ENCODE measurements at regions not wholly inside any gene's neighbourhood (a gene's known extent, or its start where the extent isn't known, plus 50 kb on each side); places are given as distances from the start of the nearest gene placed in this dataset.

DNA sequence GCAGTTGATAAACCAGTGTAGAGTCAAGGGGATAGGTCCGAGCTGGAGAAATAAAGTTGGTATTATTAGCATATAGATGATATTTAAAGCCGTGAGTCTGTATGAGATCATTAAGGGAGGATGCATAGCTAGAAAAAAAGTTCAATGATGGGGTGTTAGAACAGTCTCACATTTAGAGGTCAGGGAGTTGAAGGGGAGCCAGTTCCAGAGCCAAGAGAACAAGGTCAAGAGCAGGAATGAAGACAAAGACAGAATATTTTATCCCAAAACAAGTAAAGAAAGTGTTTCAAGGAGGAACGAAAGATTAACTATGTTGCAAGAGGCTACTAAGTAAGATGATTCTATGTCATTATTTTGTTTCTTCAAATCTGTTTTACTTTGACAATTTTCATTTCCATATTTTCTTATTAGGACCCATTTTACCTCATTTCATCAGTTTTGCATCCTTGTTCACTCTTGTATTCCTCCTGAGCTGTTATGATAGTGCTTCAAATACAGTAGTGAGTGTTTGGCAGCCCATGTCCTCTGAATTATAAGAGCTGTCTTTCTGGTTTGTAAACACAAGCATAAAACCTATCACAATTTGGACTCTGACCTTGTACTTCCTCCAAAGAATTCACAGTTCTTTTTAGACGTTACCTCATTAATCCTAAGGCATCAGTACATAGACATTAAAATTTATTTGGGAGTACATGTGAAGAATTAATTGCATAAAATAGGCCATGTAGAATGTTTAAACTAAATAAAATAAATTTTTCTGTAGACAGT lies 695.7 kb upstream of the NECTIN3 start:
- Histone ChIP-seq H3K27me3 (ENCODE audit: control insufficient read depth in 3 of 3, insufficient read depth in 3 of 3, low read length in 3 of 3) (no peaks in the 10 kb centered on the region), H3K27ac (ENCODE audit: low read depth in 1 of 3, low read length in 2 of 3) (no peak overlapping the region), H3K9me3 (ENCODE audit: control insufficient read depth in 2 of 2, insufficient read depth in 1 of 2, low read depth in 1 of 2, low read length in 1 of 2) (no peaks in the 10 kb centered on the region), H3K4me1 (ENCODE audit: control insufficient read depth in 3 of 3, insufficient read depth in 2 of 3, low read depth in 1 of 3, low read length in 2 of 3) (no peaks in the 10 kb centered on the region), H3K36me3 (ENCODE audit: control insufficient read depth in 3 of 3, insufficient read depth in 2 of 3, low read depth in 1 of 3, low read length in 3 of 3) (no peaks in the 10 kb centered on the region), H3K4me3 (ENCODE audit: low read depth in 1 of 3, low read length in 3 of 3) (no peak overlapping the region)
- DNase-seq, result peak; percentile 44 to 52
- 41 to 54% (median 53%) methylated on average over 4 of the region's 4 CpGs for WGBS, 3 donors
- FAIRE-seq, result no peak

- Histone ChIP-seq H3K4me3 (ENCODE audit: low read depth in 1 of 3, low read length in 3 of 3) (no peak overlapping the region), H3K36me3 (ENCODE audit: control insufficient read depth in 3 of 3, insufficient read depth in 2 of 3, low read depth in 1 of 3, low read length in 3 of 3) (no peaks in the 10 kb centered on the region), H3K4me1 (ENCODE audit: control insufficient read depth in 3 of 3, insufficient read depth in 2 of 3, low read depth in 1 of 3, low read length in 2 of 3) (no peaks in the 10 kb centered on the region), H3K27me3 (ENCODE audit: control insufficient read depth in 3 of 3, insufficient read depth in 3 of 3, low read length in 3 of 3) (no peaks in the 10 kb centered on the region), H3K9me3 (ENCODE audit: control insufficient read depth in 2 of 2, insufficient read depth in 1 of 2, low read depth in 1 of 2, low read length in 1 of 2) (no peaks in the 10 kb centered on the region), H3K27ac (ENCODE audit: low read depth in 1 of 3, low read length in 2 of 3) (no peak overlapping the region)
- DNase-seq (no peak), FAIRE-seq (no peak)
- 80 to 89% (median 80%) methylated on average over 4 of the region's 4 CpGs for WGBS, 3 donors
Measured at GRCh38 chr3:110378481-110378880, 693.1 kb upstream of the NECTIN3 start.

GRCh38 chr3:110381992-110382391 lies 689.6 kb upstream of the NECTIN3 start:
- Histone ChIP-seq H3K4me3 (ENCODE audit: low read depth in 1 of 3, low read length in 3 of 3) (no peak overlapping the region), H3K36me3 (ENCODE audit: control insufficient read depth in 3 of 3, insufficient read depth in 2 of 3, low read depth in 1 of 3, low read length in 3 of 3) (no peaks in the 10 kb centered on the region), H3K27me3 (ENCODE audit: control insufficient read depth in 3 of 3, insufficient read depth in 3 of 3, low read length in 3 of 3) (no peaks in the 10 kb centered on the region), H3K27ac (ENCODE audit: low read depth in 1 of 3, low read length in 2 of 3) (no peak overlapping the region), H3K4me1 (ENCODE audit: control insufficient read depth in 3 of 3, insufficient read depth in 2 of 3, low read depth in 1 of 3, low read length in 2 of 3) (no peaks in the 10 kb centered on the region), H3K9me3 (ENCODE audit: control insufficient read depth in 2 of 2, insufficient read depth in 1 of 2, low read depth in 1 of 2, low read length in 1 of 2) (no peaks in the 10 kb centered on the region)
- DNase-seq (no peak), FAIRE-seq (no peak)
- 52 to 70% (median 56%) methylated on average over 1 of the region's 1 CpG for WGBS, 3 donors

GRCh38 chr3:110383356-110383755 lies 688.3 kb upstream of the NECTIN3 start:
- Histone ChIP-seq H3K9me3 (ENCODE audit: control insufficient read depth in 2 of 2, insufficient read depth in 1 of 2, low read depth in 1 of 2, low read length in 1 of 2) (no peaks in the 10 kb centered on the region), H3K27ac (ENCODE audit: low read depth in 1 of 3, low read length in 2 of 3) (no peak overlapping the region), H3K4me3 (ENCODE audit: low read depth in 1 of 3, low read length in 3 of 3) (no peak overlapping the region), H3K4me1 (ENCODE audit: control insufficient read depth in 3 of 3, insufficient read depth in 2 of 3, low read depth in 1 of 3, low read length in 2 of 3) (no peaks in the 10 kb centered on the region), H3K36me3 (ENCODE audit: control insufficient read depth in 3 of 3, insufficient read depth in 2 of 3, low read depth in 1 of 3, low read length in 3 of 3) (no peaks in the 10 kb centered on the region), H3K27me3 (ENCODE audit: control insufficient read depth in 3 of 3, insufficient read depth in 3 of 3, low read length in 3 of 3) (no peaks in the 10 kb centered on the region)
- FAIRE-seq, result no peak
- DNase-seq, result no peak

- H3K27ac ChIP-seq (ENCODE audit: low read depth in 1 of 3, low read length in 2 of 3), result no peak overlapping the region
- FAIRE-seq (peak; percentile 64), DNase-seq (no peak)
- 62 to 94% (median 90%) methylated on average over 3 of the region's 3 CpGs for WGBS, 3 donors
- no peaks in the 10 kb centered on the region for H3K4me1 ChIP-seq (ENCODE audit: control insufficient read depth in 3 of 3, insufficient read depth in 2 of 3, low read depth in 1 of 3, low read length in 2 of 3)
- no peaks in the 10 kb centered on the region for H3K27me3 ChIP-seq (ENCODE audit: control insufficient read depth in 3 of 3, insufficient read depth in 3 of 3, low read length in 3 of 3)
- no peak overlapping the region for H3K4me3 ChIP-seq (ENCODE audit: low read depth in 1 of 3, low read length in 3 of 3)
- no peaks in the 10 kb centered on the region for H3K36me3 ChIP-seq (ENCODE audit: control insufficient read depth in 3 of 3, insufficient read depth in 2 of 3, low read depth in 1 of 3, low read length in 3 of 3)
- no peaks in the 10 kb centered on the region for H3K9me3 ChIP-seq (ENCODE audit: control insufficient read depth in 2 of 2, insufficient read depth in 1 of 2, low read depth in 1 of 2, low read length in 1 of 2)
Measured at GRCh38 chr3:110384601-110385000, 687.0 kb upstream of the NECTIN3 start.

DNA sequence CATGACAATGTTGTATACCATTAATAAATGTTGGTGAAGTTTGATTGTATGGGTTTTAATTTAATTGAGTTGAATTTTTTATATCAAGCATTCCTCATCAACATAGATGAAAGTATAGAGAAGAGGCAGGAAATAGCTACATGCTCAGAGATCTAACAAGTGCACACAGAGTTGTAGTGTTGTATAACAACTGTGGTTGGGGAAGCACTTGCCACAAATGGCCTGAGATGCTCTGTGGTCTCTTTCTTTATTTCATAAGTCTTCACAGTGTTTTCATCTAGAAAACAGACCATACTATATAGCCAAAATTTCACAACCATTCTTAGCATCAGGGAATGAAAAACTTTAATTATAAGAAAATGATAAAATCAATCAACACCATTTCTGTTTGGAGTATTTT lies 682.6 kb upstream of the NECTIN3 start:
- no peak for FAIRE-seq
- H3K27ac ChIP-seq (ENCODE audit: low read depth in 1 of 3, low read length in 2 of 3), result no peak overlapping the region
- no peaks in the 10 kb centered on the region for H3K9me3 ChIP-seq (ENCODE audit: control insufficient read depth in 2 of 2, insufficient read depth in 1 of 2, low read depth in 1 of 2, low read length in 1 of 2)
- H3K27me3 ChIP-seq (ENCODE audit: control insufficient read depth in 3 of 3, insufficient read depth in 3 of 3, low read length in 3 of 3), result no peaks in the 10 kb centered on the region
- H3K4me1 ChIP-seq (ENCODE audit: control insufficient read depth in 3 of 3, insufficient read depth in 2 of 3, low read depth in 1 of 3, low read length in 2 of 3), result no peaks in the 10 kb centered on the region
- no peak overlapping the region for H3K4me3 ChIP-seq (ENCODE audit: low read depth in 1 of 3, low read length in 3 of 3)
- no peaks in the 10 kb centered on the region for H3K36me3 ChIP-seq (ENCODE audit: control insufficient read depth in 3 of 3, insufficient read depth in 2 of 3, low read depth in 1 of 3, low read length in 3 of 3)
- no peak for DNase-seq

- Histone ChIP-seq H3K4me3 (ENCODE audit: low read depth in 1 of 3, low read length in 3 of 3) (no peak overlapping the region), H3K27me3 (ENCODE audit: control insufficient read depth in 3 of 3, insufficient read depth in 3 of 3, low read length in 3 of 3) (no peaks in the 10 kb centered on the region), H3K4me1 (ENCODE audit: control insufficient read depth in 3 of 3, insufficient read depth in 2 of 3, low read depth in 1 of 3, low read length in 2 of 3) (no peaks in the 10 kb centered on the region), H3K9me3 (ENCODE audit: control insufficient read depth in 2 of 2, insufficient read depth in 1 of 2, low read depth in 1 of 2, low read length in 1 of 2) (no peaks in the 10 kb centered on the region), H3K36me3 (ENCODE audit: control insufficient read depth in 3 of 3, insufficient read depth in 2 of 3, low read depth in 1 of 3, low read length in 3 of 3) (no peaks in the 10 kb centered on the region), H3K27ac (ENCODE audit: low read depth in 1 of 3, low read length in 2 of 3) (no peak overlapping the region)
- DNase-seq (no peak), FAIRE-seq (no peak)
Measured at GRCh38 chr3:110390372-110390771, 681.2 kb upstream of the NECTIN3 start.

GRCh38 chr3:110391042-110391441 lies 680.6 kb upstream of the NECTIN3 start:
- DNase-seq (no peak), FAIRE-seq (no peak)
- H3K36me3 ChIP-seq (ENCODE audit: control insufficient read depth in 3 of 3, insufficient read depth in 2 of 3, low read depth in 1 of 3, low read length in 3 of 3), result no peaks in the 10 kb centered on the region
- no peaks in the 10 kb centered on the region for H3K4me1 ChIP-seq (ENCODE audit: control insufficient read depth in 3 of 3, insufficient read depth in 2 of 3, low read depth in 1 of 3, low read length in 2 of 3)
- H3K27ac ChIP-seq (ENCODE audit: low read depth in 1 of 3, low read length in 2 of 3), result no peak overlapping the region
- WGBS, 3 donors, result 52 to 85% (median 73%) methylated on average over 3 of the region's 3 CpGs
- H3K4me3 ChIP-seq (ENCODE audit: low read depth in 1 of 3, low read length in 3 of 3), result no peak overlapping the region
- no peaks in the 10 kb centered on the region for H3K9me3 ChIP-seq (ENCODE audit: control insufficient read depth in 2 of 2, insufficient read depth in 1 of 2, low read depth in 1 of 2, low read length in 1 of 2)
- no peaks in the 10 kb centered on the region for H3K27me3 ChIP-seq (ENCODE audit: control insufficient read depth in 3 of 3, insufficient read depth in 3 of 3, low read length in 3 of 3)

Data from small intestine (tissue), 7 donors.